Left ventricle myocardium inferior (tissue), 1 donor: ENCODE measurements at regions not wholly inside any gene's neighbourhood (a gene's known extent, or its start where the extent isn't known, plus 50 kb on each side); places are given as distances from the start of the nearest gene placed in this dataset.

Experiments used
- DNase-seq: peaks from one replicate; pipeline ENCODE4 v3.0.0-alpha.2; 2020
- H3K27ac ChIP-seq: fragments of 200-600 bp; replicated peaks from 2 replicates; pipeline ENCODE4 v1.8.0; 2021
- H3K27me3 ChIP-seq: fragments of 200-600 bp; 2 replicates; pipeline ENCODE4 v1.8.0; 2021; ENCODE audit warnings: low read depth
- H3K36me3 ChIP-seq: fragments of 200-600 bp; 2 replicates; pipeline ENCODE4 v1.8.0; 2021
- H3K4me1 ChIP-seq: fragments of 200-600 bp; 2 replicates; pipeline ENCODE4 v1.8.0; 2021
- H3K4me3 ChIP-seq: fragments of 200-600 bp; 2 replicates; pipeline ENCODE4 v1.8.0; 2021; ENCODE audit warnings: mild to moderate bottlenecking, moderate library complexity
- H3K9me3 ChIP-seq: fragments of 200-600 bp; replicated peaks from 2 replicates; pipeline ENCODE4 v1.8.0; 2021
- CTCF ChIP-seq: fragments of 200-600 bp; IDR thresholded peaks from 2 replicates; pipeline ENCODE4 v1.8.0; 2021; ENCODE audit warnings: antibody characterized with exemption, mild to moderate bottlenecking, borderline replicate concordance
- intact Hi-C: fragments of 100-400 bp; cut with micrococcal nuclease; formaldehyde crosslinking; loops from one replicate; pipeline ENCODE4 v1.11.0; 2022
- donor health status: DM: no; HTN: yes; CAD: no; lungs with severe emphysema.

GRCh38 chr4:187139141-187139540 lies 415.5 kb upstream of the FAT1 start:
- intact Hi-C loops = no loop called here
- H3K9me3 ChIP-seq = no peaks in the 10 kb centered on the region
- H3K4me1 ChIP-seq = no peaks in the 10 kb centered on the region
- no peak for DNase-seq
- TF ChIP-seq CTCF = no peak
- no peak overlapping the region for H3K27ac ChIP-seq
- H3K4me3 ChIP-seq = no peak overlapping the region
- no peaks in the 10 kb centered on the region for H3K27me3 ChIP-seq
- no peaks in the 10 kb centered on the region for H3K36me3 ChIP-seq

DNA sequence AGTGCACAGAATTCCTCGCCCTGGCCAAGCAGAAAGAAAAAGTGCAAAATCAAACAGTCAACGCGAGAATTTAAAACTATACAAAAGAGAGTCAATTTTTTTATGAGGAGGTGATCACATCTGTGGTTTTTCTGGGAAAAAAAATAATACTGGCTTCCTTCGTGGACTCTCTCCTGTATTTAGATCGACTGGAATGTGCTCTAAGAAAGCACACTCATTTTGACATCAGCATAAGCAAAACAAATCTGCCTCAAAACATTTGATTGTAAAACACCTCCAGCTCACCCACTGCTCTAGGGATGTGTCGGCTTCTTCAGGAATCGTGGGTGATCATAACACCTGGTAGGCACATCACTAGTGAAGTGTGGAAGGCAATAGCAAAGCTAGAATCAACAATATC lies 417.4 kb upstream of the FAT1 start:
- TF ChIP-seq CTCF = no peak
- intact Hi-C loops = no loop called here
- no peaks in the 10 kb centered on the region for H3K36me3 ChIP-seq
- H3K27ac ChIP-seq = no peak overlapping the region
- H3K27me3 ChIP-seq = no peaks in the 10 kb centered on the region
- no peak for DNase-seq
- H3K9me3 ChIP-seq = no peaks in the 10 kb centered on the region
- H3K4me3 ChIP-seq = no peak overlapping the region
- H3K4me1 ChIP-seq = no peaks in the 10 kb centered on the region

DNA sequence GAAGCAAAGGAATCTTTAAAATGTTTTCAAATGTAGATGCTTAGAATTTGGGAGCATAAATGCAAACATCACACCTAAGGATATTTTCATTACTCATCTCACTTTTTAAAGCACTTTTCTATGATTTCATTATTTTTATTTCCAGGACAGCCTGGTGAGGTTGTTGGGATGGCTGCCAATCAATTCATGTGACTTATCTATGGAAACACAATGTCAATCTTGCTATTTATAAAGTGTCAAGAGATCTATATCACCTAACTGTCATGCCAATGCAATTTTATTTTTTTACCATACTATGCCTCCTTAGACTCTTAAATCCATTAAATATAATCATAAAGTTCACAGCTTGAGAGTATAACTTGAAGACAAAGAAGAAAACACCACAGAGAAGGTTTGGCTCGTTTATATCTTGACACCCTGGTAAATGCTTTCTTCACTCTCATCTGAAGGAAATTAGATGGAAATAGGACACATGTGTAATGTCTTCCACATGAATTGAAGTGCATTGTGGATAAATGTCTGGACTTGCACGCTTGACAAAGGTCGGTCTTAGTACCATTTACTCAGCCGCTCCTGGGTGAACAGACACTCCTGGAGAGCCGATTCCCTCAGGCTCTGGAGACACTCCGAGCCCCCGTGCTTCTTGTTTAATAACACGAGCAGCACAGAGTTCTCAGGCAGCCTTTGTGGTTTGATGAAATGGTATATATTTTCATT lies 425.7 kb upstream of the FAT1 start:
- Histone ChIP-seq H3K9me3 (peaks cover 11% of the 10 kb centered on the region), H3K4me3 (no peak overlapping the region), H3K27me3 (no peaks in the 10 kb centered on the region), H3K27ac (no peak overlapping the region), H3K4me1 (no peaks in the 10 kb centered on the region), H3K36me3 (no peaks in the 10 kb centered on the region)
- TF ChIP-seq CTCF = no peak
- intact Hi-C loops = no loop called here
- no peak for DNase-seq

GRCh38 chr4:187157380-187157958 lies 433.8 kb upstream of the FAT1 start:
- Histone ChIP-seq H3K9me3 (no peaks in the 10 kb centered on the region), H3K4me1 (no peaks in the 10 kb centered on the region), H3K4me3 (no peak overlapping the region), H3K27ac (no peak overlapping the region), H3K27me3 (peaks cover 8% of the 10 kb centered on the region), H3K36me3 (no peaks in the 10 kb centered on the region)
- intact Hi-C loops = no loop called here
- TF ChIP-seq CTCF = no peak
- no peak for DNase-seq

GRCh38 chr4:187158003-187158402 lies 434.3 kb upstream of the FAT1 start:
- Histone ChIP-seq H3K9me3 (no peaks in the 10 kb centered on the region), H3K36me3 (no peaks in the 10 kb centered on the region), H3K4me3 (no peak overlapping the region), H3K27me3 (peaks cover 8% of the 10 kb centered on the region), H3K27ac (no peak overlapping the region), H3K4me1 (no peaks in the 10 kb centered on the region)
- intact Hi-C loops = no loop called here
- TF ChIP-seq CTCF = no peak
- DNase-seq = no peak
